Peyer's patch (tissue), 4 donors: ENCODE measurements at regions not wholly inside any gene's neighbourhood (a gene's known extent, or its start where the extent isn't known, plus 50 kb on each side); places are given as distances from the start of the nearest gene placed in this dataset.

Experiments
- DNase-seq, 3 donors: peaks; one replicate each; pipeline ENCODE4 v3.0.0-alpha.2; 2017 to 2019
- H3K27ac ChIP-seq, 4 donors: fragments of 200-600 bp; sonication (generic); one replicate each; pipeline ENCODE4 v1.5.1; 2016 to 2019
- H3K27me3 ChIP-seq, 2 donors: fragments of 200-600 bp; sonication (generic); one replicate each; pipeline ENCODE4 v1.5.1; 2019
- H3K36me3 ChIP-seq, 3 donors: fragments of 200-600 bp; sonication (generic); one replicate each; pipeline ENCODE4 v1.5.1; 2016 to 2019
- H3K4me1 ChIP-seq, 4 donors: fragments of 200-600 bp; sonication (generic); one replicate each; pipeline ENCODE4 v1.5.1; 2016 to 2019
- H3K4me3 ChIP-seq, 4 donors: fragments of 200-600 bp; sonication (generic); 1 replicate in 3 of 4; 2 replicates in 1 of 4; pipeline ENCODE4 v1.5.1; 2016 to 2019; ENCODE audit warnings: mild to moderate bottlenecking in 1 of 4
- H3K9me3 ChIP-seq, 4 donors: fragments of 200-600 bp; sonication (generic); one replicate each; pipeline ENCODE4 v1.5.1; 2016 to 2019; ENCODE audit warnings: mild to moderate bottlenecking in 1 of 4
- CTCF ChIP-seq, 6 experiments: fragments of 450-650 bp in 4 of 6; fragments of 200-600 bp in 2 of 6; sonication (generic) in 1 of 6; IDR thresholded peaks; one replicate each; pipeline ENCODE4 v1.5.1; 2017 to 2019; ENCODE audit warnings: antibody characterized with exemption in 6 of 6, mild to moderate bottlenecking in 3 of 6, moderate library complexity in 1 of 6
- POLR2A ChIP-seq, 2 donors: fragments of 450-650 bp; IDR thresholded peaks; one replicate each; pipeline ENCODE4 v1.5.1; 2017; ENCODE audit warnings: antibody characterized with exemption in 2 of 2, mild to moderate bottlenecking in 2 of 2, moderate library complexity in 2 of 2

GRCh38 chr5:3036041-3036788 is 284.7 kb upstream of the IRX2 start:
- DNase-seq = no peak
- TF ChIP-seq CTCF (IDR thresholded peaks at IDR 0.05) = no peak
- TF ChIP-seq POLR2A (IDR thresholded peaks at IDR 0.05) = no peak
- H3K9me3 ChIP-seq = no peaks in the 10 kb centered on the region
- H3K27me3 ChIP-seq = no peaks in the 10 kb centered on the region
- H3K36me3 ChIP-seq = no peaks in the 10 kb centered on the region
- H3K27ac ChIP-seq = no peak overlapping the region
- no peaks in the 10 kb centered on the region for H3K4me1 ChIP-seq
- no peak overlapping the region for H3K4me3 ChIP-seq

- no peak overlapping the region for H3K4me3 ChIP-seq
- no peaks in the 10 kb centered on the region for H3K4me1 ChIP-seq
- H3K36me3 ChIP-seq = no peaks in the 10 kb centered on the region
- no peak for TF ChIP-seq POLR2A (IDR thresholded peaks at IDR 0.05)
- TF ChIP-seq CTCF (IDR thresholded peaks at IDR 0.05) = no peak
- H3K27ac ChIP-seq = no peak overlapping the region
- DNase-seq = no peak
- H3K27me3 ChIP-seq = no peaks in the 10 kb centered on the region
- H3K9me3 ChIP-seq = no peaks in the 10 kb centered on the region
Measured at GRCh38 chr5:3035452-3035851, 284.0 kb upstream of the IRX2 start.

DNA sequence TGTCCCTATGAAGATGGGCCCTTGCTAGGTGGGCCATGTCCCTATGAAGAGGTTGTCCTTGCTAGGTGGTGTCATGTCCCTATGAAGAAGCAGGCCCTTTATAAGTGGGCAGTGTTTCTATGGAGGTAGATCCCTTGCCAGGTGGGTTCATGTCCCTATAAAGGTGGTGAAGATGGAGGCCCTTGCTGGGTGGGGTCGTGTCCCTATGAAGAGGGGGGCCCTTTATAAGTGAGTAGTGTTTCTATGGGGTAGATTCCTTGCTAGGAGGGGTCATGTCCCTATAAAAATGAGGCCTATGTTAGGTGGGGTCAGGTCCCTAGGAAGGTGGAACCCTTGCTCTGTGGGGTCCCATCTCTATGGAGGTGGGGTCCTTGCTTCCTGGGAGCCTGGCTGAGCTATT is 283.4 kb upstream of the IRX2 start:
- no peak overlapping the region for H3K27ac ChIP-seq
- TF ChIP-seq CTCF (IDR thresholded peaks at IDR 0.05) (no peak), POLR2A (IDR thresholded peaks at IDR 0.05) (no peak)
- H3K36me3 ChIP-seq = no peaks in the 10 kb centered on the region
- H3K4me1 ChIP-seq = no peaks in the 10 kb centered on the region
- H3K4me3 ChIP-seq = no peak overlapping the region
- H3K27me3 ChIP-seq = no peaks in the 10 kb centered on the region
- no peaks in the 10 kb centered on the region for H3K9me3 ChIP-seq
- no peak for DNase-seq

- Histone ChIP-seq H3K4me1 (no peaks in the 10 kb centered on the region), H3K4me3 (no peak overlapping the region), H3K36me3 (no peaks in the 10 kb centered on the region), H3K27me3 (no peaks in the 10 kb centered on the region), H3K9me3 (no peaks in the 10 kb centered on the region), H3K27ac (no peak overlapping the region)
- no peak for DNase-seq
- TF ChIP-seq POLR2A (IDR thresholded peaks at IDR 0.05) (no peak), CTCF (IDR thresholded peaks at IDR 0.05) (no peak)
Measured at GRCh38 chr5:3034449-3034848, 283.0 kb upstream of the IRX2 start.

DNA sequence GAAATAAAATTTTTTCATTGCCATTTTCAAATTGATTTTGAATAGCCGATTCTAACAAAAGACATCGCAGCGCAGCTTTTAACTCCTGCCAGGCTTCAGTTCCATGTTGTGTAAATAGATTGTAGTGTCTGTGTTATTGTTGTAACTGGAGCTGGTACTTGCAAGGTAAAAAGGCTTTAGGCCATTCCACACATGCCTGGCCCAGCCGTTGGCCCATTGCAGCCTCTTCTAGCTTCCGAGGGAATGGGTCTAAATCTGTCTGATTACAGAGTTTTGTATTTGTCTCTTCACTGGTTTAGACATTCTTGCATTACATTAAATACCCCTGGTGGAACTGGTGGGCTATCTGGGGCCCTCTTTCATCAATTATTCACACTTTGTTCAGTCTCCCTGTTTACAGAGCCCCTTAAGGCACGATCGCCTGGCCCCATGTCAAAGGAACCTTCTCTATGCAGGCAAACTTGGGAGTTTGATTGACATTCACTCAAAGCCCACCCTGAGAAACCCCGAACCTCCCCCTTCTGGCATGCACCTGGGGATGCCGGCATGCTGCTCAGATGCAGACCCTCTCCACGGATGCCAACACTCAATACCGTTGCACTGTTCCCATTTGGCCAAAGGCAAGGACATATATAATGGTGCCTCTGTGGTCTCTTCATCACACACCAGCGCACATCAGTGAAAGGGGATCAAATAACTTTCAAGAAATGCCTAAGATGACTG is 281.7 kb upstream of the IRX2 start:
- no peaks in the 10 kb centered on the region for H3K9me3 ChIP-seq
- H3K4me1 ChIP-seq = no peaks in the 10 kb centered on the region
- TF ChIP-seq CTCF (IDR thresholded peaks at IDR 0.05) = no peak
- TF ChIP-seq POLR2A (IDR thresholded peaks at IDR 0.05) = no peak
- no peak overlapping the region for H3K27ac ChIP-seq
- H3K4me3 ChIP-seq = no peak overlapping the region
- no peak for DNase-seq
- no peaks in the 10 kb centered on the region for H3K36me3 ChIP-seq
- H3K27me3 ChIP-seq = no peaks in the 10 kb centered on the region
